HK-2 (cell line): ENCODE measurements at regions not wholly inside any gene's neighbourhood (a gene's known extent, or its start where the extent isn't known, plus 50 kb on each side); places are given as distances from the start of the nearest gene placed in this dataset.
"Not testable (repeated sequence)": the region's sequence is repeated elsewhere in the genome, so short reads cannot be mapped to it uniquely, and the experiment has no call there.

Source experiments
- DNase-seq: peaks from one replicate; pipeline ENCODE4 v3.0.0-alpha.2; 2018; ENCODE audit not compliant: unreplicated experiment

DNA sequence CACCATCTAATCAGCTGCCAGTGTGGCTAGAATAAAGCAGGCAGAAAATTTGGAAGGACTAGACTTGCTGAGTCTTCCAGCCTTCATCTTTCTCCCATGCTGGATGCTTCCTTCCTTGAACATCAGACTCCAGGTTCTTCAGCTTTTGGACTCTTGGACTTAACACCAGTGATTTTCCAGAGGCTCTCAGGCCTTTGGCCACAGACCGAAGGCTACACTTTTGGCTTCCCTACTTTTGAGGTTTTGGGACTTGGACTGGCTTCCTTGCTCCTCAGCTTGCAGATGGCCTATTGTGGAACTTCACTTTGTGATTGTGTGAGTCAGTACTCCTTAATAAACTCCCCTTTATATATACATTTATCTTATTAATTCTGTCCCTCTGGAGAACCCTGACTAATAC lies 129.8 kb upstream of the MB21D2 start:
- not testable (repeated sequence) for DNase-seq

DNA sequence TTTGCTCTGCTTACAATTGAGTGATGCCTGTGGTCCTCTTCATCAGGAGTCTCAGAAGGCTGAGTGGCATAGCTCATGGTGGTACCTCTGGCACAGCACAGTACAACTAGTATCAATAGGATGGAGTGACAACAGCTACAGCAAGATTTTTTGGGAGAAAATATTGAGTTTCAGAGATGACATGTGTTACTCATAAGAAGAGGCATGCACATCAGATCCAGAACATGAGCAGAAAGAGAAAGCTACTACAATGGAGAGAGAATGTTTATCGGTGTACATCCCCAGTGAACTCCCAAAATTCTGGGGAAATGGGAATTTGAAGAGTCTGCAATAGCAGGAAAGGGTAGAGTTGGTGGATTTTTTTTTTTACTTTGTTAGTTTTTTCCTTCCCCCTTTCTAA lies 130.5 kb upstream of the MB21D2 start:
- DNase-seq = no peak

DNA sequence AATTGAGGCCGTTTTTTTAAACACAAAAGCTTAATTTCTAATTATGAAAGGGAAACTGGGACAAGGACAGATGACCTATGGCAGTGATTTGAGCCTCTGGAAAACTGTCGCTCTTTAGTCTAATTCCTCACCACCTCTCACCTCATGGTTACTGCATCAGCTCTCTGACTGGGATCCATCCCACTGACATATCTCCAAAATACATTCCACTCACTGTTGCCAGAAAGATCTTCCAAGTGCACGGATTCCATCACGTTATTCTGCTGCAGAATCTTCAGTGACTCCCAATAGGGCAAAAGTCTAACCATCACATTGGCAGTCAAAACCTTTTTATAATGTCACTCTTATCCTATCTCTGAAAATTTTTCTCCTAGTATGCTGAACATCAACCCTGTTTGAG lies 132.3 kb upstream of the MB21D2 start:
- DNase-seq = no peak

DNA sequence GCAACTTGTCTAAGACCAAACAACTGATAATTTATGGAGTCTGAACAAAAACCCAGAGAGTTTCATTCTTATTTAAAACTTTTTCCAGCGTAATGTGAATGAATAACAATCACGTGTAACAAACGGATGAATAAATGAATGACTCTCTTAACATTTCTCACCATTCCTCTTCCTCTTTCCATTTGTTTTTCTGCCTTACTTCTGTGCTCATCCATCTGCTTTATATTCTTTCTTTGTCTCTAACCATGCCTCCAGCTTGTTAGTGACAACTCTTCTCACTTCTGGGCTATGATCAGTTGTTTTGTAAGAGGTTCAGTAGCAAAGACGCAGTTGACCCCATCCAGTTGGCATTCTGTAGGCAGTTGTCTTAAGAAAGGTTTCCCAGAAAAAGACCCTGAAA lies 133.7 kb upstream of the MB21D2 start:
- no peak for DNase-seq

DNA sequence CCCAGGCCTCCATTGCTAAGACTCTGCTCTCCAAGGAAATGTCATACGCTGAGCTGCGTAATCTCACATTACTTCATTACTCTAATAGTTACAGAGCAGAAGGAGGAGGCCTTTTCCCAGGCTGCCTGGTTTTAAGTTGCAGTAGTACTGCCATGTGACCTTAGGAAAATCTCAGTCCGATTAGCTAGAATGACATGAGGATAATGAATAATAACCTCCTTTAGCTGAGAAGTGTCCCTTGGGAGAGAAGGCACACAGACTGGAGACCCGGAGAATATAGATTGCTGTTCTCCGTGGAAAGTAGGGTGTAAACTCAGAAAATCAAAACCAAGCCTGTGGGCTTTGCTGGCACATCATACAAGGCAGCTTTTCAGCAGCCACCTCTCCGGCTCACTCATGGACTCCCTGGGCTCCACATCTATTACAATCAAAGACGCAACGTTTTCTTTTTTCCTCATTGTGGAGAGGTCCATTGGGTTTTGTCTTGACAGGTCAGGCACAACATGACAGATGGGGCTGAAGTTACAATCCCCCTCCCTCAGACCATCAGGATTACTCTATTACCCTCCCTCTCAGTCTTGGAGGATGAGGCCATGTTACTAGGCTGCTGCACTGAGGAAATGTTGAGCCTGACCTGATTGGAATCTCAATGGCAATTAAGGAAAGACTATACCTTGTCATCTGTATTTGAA lies 134.8 kb upstream of the MB21D2 start:
- no peak for DNase-seq

DNA sequence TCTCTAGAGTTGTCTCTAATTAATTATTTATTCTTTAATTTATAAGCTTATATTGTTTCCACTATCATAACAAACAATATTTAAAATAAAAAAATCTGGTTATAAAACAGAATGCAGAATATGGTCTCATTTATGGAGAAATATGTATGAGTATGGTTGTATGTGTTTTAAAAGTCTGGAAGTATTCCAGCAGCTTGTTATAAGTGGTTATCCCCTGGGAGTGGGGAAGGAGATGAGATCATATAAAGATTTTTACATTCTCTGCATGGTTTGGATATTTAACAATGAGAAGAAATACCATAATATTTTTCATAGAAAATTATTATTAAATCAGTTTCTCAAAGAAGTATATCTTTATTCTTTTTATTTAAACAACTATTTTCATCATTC lies 135.4 kb upstream of the MB21D2 start:
- DNase-seq = no peak

DNA sequence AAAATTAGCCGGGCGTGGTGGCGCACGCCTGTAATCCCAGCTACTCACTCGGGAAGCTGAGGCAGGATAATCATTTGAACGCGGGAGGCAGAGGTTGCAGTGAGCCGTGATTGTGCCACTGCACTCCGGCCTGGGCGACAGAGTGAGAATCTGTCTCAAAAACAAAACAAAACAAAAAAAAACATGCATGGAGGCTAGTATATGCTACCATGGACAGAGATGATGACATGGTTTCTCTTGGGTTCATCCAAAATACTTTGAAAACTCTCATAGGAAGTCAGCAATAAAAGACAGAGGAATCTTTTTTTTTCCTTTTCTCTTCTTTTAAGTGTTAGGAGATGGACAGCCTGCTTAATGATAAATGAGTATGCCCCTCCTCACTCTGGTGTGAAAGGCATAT lies 137.7 kb upstream of the MB21D2 start:
- no peak for DNase-seq

DNA sequence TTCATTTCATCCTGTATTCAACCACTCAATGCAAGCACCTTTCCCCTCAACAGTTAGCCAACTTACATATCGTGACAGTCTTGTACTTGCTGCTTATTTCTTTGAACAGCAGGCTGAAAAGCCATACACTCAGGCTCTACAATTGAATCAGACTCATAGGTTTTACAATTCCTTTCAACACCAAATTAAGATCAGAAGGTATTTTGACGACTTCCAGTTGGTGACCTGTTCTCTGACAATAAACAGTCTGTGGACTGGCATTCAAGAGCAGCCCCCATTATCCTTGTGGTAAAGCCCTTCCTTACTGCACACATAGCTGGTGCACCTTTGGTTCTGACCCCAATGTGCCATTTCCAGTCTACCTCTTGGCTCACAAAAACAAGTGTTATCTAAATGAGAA lies 140.0 kb upstream of the MB21D2 start:
- no peak for DNase-seq

DNA sequence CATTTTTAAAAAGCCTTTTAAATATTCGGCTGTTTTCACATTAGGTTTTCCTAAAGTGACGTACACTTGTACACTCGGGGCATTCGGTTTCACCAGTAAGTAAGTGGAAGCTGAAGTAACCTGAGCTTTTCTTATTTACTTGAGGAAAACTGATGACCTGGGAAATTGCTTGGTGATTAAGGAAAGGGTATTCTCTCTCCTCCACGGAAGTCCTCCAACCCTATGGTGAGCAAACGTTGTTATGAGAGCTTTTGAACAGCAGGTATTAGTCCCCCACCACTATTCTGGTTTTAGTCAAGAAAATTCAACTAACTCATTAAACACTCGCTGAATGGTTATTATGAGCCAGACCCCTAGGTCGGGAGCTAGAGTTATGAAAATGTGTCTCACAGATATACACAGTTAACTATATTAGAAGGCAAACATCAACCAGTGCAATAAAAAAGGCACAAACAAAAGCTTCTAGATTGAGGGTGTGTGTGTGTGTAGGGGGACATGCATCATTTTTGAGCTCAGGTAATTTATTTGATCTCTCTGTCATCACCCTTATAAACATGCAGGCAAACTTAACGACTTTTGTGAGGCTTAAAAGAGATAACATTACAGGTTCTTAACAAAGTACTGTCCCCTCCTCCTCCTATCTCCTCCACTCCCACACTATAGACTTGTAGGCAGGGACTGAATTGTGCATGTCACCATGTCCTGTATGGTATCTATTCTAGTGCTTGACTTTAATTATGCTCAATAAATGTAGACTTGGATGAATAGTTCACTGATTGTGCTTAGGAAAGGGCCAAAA lies 143.3 kb upstream of the MB21D2 start:
- DNase-seq = no peak

DNA sequence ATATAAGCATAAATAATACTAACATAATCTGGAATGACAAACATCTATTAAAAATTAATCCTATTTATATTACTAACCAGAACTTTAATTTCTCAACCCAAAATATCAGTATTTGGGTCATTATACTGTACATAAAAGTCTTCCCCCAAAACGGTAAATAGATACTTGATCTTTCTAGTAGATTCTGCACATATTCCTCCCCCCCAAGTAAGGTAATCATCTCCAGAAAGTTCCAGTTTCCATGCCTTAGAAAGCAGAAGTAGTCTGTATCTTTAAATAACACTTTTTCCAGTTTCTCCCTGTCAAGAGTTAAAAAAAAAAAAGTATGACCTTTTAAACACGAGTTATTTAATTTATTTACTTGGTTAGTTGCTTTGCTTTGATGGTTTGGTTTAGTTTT lies 150.7 kb upstream of the MB21D2 start:
- no peak for DNase-seq

DNA sequence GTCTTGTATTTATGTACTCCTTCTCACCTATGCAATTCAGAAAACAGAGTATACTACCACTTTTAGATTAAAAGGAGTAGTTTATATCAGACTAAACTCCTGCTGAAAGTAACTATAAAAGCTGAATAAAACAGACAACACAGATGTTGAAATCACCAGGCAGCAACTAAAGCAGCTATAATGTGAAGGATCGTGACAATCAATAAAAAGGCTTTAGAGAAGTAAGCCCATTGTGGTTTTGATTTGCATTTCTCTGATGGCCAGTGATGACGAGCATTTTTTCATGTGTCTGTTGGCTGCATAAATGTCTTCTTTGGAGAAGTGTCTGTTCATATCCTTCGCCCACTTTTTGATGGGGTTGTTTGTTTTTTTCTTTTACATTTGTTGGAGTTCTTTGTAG lies 152.1 kb upstream of the MB21D2 start:
- not testable (repeated sequence) for DNase-seq

DNA sequence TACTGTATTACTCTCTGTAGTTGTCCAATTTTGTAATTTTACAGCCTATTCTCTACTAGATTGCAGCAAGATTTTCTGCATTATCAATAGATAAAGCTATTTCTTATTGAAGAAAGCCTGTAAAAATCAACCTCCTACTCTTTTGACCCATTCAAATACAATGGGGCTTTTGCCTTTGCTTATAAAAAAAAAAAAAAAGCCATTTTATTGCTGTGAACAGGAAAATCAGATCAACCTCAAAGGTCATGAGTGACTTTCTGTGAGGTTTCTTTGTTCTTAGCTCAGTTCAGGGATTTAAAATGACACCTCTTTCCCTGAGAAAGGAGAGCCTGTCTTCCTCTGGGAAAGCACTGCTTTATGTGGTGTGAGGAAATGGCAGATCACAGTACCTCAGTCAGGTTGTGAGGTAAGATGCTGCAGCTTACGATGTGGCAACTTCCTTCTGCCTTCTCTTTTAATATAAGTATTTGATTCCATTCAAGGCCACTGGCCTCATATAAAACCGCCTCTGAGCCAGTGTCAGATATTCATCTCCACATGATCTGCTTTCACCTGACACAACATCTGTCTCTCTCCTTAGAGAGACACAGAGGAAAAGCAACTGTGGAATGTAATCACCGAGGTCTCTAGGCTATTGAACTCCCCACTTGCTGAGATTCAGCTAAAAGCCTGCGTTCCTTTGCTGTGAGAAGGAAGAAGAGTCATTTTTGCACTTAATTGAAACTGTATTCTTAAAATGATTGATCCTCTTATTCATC lies 161.5 kb upstream of the MB21D2 start:
- no peak for DNase-seq

DNA sequence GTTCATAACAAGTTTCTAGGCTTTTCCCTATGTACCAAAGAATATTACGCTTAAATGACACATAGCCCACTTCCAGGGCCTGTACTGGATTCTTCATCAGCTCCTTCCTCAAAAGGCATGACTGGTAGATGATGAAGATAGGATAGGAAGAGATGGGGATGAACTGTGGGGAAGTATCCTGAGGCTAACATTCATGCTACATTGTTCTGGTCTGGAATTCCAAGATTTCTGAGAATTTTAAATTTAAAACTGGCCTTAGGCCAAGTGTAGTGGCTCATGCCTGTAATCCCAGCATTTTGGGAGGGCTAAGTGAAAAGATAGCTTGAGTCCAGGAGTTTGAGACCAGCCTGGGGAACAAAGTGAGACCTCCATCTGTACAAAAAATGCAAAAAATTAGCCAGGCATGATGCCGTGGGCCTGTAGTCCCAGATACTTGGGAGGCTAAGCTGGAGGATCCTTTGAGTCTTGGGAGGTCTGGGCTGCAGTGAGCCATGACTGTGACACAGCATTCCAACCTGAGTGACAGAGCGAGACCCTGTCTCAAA lies 160.1 kb upstream of the PLAAT1 start:
- no peak for DNase-seq

DNA sequence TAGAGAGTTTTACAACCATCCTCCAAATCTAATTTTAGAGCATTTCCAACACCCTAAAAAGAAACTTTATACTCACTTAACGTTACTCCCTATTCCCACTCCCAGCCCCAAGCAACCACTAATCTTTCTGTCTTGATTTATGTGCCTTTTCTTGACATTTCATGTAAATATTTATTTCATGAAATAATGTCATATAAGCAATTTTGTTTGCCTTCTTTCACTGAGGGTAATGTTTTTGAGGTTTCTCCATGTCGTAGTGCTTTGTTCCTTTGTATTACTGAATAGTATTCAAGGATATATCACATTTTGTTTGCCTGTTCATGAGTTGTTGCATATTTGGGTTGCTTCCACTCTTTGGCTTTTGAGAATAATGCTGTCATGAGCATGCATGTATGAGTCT lies 155.4 kb upstream of the PLAAT1 start:
- no peak for DNase-seq

DNA sequence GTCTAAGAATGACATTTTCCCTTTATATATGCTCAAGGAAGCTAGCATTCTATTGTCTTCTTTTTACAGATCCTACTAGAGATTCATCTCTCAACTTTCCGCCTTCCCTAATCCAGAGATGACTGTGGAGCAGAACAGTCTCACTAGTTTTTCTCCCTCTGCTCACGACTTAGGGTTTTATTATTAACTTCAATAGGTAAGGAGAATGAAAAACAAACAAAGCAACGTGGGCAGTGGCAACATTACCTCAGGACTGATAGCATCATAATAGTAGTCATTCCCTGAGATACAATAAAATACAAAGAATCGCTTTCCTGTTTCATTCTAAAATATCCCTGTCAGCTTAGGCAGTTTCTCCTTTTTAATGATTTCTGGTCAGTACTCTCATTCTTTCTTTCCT lies 154.3 kb upstream of the PLAAT1 start:
- DNase-seq = no peak

DNA sequence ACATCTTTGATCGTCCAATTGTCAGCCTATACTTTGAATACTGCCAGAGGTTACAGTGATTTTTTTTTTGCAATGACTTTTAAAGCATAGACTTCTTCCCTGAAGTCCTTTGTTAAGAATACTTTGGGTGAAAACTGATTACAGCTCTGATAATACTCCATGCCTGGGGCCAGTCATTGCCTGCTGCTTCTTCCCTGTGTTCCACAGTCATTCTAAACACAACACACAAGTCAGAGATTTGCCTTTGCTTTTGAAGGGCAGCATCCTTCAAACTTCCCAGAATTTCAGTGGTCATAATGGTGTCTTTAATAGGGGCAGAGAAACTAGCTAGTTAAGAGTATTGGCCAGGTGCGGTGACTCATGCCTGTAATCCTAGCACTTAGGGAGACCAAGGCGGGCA lies 153.7 kb upstream of the PLAAT1 start:
- no peak for DNase-seq

DNA sequence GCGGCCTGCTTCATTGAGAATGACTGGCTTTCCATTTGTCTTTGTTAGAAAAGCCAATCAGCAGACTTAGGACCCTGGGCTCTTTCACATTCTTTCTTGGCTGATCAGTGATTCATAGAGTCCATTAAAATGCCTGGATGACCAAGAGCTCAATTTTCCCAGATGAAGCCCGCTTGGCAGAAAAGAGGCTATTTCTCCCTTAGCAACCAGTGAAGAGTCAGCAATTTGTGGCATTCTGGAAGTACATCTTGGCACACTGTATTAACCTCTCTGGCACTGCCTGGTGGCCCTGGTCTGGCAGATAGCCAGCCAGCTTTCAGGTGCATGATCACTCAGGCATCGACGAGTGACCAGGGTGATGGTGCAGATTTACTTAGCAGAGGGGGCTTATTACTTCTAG lies 145.7 kb upstream of the PLAAT1 start:
- DNase-seq = no peak

DNA sequence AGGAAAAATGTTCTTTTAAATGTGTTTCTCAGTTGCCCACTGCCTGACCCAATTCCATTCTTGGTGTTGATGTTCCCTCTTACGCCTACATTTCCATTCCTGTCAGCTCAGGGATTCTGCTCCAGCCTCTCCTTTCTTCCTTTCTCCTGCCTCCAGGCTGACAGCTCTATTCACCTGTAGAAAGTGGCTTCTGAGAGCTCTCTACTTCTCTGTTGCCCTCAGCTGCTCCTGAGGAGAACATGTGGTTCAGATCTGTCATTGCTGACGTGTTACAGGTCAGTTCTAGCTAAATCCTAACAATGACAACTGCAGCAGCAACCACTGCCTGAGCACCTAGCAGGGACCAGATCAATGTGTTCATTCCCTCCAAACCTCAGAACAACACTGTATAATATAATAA lies 144.9 kb upstream of the PLAAT1 start:
- no peak for DNase-seq

DNA sequence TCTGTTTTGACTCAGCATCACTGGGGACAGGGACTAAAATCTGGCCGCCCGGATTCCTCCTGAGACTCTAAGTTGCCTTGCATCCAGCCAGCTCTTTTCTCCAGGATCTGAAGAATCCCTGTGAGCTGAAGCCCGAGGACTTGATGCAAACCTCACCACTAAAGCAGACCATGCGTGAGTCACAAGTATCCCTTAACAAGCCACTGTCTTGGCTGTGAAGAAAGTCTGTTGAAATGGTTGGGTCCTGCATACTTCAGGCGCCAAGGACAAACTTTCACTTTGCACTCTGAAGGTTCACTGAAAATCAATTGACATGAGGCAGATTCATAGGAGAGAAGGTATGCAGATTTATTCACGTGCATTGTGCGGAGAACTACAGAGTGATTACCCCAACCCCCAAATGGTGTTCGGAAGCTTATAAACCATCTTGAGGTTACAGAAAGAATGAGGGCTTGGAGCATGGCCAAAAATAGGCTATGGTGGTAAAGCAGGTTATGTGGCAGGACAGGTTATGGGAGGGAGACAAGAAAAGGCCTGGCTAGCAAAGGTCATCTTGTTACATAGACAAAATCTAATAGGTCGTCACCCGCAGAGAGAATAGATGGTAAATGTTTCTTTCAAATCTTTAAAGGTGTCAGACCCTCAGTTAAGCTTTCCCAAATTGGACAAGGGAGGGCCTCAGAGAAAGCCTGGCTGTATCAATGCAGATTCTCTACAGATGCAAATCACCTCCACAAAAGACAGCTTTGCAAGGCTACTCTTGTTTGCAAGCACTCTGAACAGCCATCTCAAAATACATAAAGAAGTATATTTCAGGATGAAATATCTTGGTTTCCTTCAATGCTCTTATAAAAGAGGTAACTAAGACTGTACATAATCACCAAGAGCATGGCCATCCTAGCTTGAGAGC lies 126.3 kb upstream of the PLAAT1 start:
- no peak for DNase-seq

DNA sequence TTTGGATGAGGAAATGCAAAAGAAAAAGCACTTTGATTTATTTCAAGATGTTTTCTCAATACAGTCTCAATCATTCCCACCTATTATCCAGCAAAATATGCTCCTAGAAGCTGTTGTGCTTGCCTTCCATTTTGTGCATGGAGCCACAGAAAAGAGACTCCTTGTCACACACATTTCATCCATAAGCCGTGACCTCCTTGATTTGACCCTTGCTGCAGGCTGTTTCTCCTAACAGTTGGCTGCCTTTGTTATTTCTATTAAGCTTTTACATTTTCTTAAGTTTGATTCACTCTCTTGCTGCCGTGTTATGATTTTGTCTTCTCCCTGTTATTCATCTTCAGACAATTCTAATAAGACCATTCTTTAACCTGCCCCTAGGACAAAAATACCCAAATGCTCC lies 124.2 kb upstream of the PLAAT1 start:
- no peak for DNase-seq

DNA sequence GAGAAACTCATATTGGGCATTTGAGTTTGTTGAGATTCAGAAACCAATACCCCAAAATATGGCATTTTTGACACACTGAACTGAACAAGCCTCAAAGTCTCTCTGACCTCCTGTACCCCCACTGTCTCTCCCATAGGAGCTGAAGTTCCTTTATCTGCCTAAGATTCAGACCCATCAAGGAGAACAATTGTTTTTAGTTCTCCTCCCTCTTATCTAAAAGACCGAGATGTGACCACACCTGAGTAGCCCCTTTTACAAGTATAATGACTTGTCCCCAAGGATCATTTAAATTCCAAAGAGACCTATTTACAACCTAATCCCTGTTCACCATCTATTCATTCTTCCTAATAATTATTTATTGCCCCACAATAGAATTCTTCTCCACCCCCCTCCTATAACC lies 122.1 kb upstream of the PLAAT1 start:
- DNase-seq = no peak

DNA sequence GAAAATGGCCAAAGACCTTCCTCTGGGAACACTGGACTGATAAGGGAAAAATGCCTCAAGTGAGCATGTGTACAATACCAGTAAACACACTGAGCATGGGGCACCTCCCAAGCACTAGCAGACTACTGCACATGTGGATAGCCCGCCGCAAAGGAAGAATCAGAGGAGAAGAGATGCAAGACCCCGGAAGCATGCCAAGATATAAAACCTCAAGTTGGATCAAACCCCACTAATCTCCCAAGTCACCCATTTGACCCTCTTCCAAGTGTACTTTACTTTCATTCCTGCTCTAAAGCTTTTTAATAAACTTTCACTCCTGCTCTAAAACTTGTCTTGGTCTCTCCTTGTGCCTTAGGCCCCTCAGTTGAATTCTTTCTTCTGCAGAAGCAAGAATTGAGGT lies 121.1 kb upstream of the PLAAT1 start:
- DNase-seq = no peak
